ENCODE measurements at regions not wholly inside any gene's neighbourhood (a gene's known extent, or its start where the extent isn't known, plus 50 kb on each side); places are given as distances from the start of the nearest gene placed in this dataset.
A peak's percentile ranks its signal among the peaks of the same experiment; 100 is the strongest.

DNA sequence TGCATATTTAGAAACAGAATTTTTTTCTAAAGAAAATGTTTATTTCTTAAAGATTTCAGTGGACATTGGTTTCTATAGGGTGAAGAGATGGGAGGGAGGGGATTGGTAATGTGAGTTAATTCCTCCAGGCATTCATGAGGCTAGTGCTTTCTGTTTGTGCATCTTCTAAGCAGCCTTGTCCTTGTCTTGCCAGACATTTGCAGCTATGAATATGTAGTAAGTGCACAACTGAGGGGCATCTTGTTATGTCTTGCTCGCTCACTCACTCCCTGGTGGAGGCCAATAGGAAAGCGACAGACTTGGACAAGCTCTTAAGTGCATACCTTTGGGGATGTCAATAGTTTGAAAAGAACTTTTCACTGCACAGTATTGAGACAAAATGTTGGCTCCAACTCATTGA, 92.5 kb upstream of the ATP10A start:
- DNase-seq (ENCODE audit: low spot score), result no peak

DNA sequence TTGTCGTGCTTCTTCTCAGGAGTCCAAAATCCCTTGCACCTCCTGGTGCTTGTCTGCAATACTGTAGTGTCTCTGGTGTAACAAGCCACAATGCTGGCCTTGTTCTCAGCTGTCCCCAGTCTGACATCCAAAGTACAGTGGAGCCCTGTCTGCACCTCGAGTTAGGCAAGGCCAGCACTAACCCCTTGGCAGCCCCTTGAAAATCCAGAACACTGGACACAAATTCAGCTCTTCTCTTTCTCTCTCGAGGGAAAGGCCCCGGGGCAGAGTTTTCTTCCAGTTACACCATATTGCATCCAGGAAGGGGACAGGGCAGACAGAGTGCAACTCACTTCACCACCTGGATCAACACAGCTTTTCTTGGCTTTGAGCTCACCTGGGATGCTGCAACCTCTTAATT, 91.3 kb upstream of the ATP10A start:
- no peak for DNase-seq (ENCODE audit: low spot score)

DNA sequence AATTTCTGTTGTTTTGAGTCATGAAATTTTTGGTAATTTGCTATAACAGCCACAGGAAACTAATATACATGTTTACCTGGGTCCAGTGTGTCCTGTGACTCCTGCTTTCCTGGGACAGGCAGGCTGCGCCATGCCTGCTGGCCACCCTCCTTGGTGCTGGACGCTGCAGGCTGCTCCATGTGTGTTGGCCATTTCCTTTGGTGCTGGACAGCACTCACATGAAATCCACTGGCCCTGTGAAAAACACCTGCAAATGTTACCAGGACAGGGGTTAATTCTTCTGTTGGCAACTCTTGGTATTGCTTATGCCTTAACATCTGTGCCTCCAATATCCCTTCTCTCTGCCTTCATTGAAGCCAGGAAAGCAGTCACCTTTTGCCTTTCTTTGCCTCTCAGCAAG, 86.9 kb upstream of the ATP10A start:
- no peak for DNase-seq (ENCODE audit: low spot score)

DNA sequence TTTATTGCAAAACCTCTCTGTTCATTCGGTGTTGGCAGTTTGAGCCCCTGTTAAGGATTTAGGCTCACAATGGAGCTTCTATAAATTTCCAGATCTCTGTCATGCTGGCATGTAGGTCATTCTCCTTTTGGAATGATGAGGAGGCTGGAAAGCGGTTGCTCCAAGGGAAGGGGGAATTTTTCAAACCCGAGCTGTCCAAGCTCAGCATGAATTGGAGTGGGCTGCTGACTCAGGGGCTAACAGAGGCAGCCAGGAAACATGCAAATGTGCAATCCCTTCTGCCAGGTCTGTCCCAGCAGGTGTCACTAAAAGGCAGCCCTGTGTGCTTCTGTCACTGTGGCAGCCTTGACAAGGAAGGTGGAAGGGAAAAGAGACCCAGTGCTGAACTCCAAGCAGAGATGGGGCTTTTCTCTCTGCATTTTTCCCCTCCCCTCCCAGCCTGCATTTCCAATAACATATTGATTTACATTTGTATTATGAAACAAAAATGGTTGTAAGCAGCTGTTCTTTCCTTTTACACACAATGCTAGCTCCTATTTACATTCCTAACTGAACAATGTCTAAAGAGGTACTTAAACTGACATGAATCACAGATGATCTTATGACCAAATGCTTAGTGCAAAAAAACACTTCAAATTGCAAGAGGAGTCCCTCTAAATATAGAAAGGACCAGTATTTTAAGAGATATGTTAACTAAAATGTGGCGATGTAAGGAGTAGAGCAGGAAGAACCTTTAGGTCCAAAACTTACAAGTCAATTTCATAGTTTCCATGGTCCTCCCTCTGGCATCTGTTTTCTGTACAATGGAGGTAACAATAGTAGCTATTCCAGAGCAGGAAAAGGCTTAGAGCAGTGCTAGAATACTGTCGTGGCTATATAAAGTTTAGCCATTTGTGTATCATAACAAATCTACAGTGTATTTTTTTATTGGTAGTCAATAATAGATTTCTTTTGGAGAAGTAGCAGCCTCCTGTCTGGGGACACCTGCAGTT, 84.5 kb upstream of the ATP10A start:
- DNase-seq (ENCODE audit: low spot score), result no peak

DNA sequence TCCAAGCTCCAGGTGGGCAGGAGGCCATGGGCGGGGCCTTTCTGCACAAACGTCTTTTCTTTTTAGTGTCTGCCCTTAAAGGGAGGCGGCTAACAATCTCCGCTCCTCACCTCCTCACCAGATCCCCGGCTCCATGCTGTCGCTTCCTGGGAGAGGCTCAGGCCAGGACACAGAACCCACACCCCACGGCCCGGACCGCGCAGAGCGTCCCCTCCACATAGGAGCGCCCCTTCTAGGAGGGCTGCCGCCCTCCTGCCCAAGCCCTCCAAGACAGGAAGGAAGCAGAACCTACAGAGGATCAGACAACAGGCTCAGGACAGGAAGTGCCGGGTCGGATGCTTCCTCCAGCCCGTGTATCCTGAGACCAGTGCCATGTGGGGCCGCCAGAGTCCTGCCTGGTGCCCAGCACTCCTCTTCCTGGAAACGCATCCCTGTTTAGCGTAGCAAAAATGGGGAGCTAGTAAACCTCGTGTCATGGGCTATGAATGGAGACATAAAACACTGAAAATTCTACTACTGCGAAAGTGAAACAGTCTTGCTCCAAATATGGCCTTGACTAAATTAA, 83.2 kb upstream of the ATP10A start:
- no peak for DNase-seq (ENCODE audit: low spot score)

DNA sequence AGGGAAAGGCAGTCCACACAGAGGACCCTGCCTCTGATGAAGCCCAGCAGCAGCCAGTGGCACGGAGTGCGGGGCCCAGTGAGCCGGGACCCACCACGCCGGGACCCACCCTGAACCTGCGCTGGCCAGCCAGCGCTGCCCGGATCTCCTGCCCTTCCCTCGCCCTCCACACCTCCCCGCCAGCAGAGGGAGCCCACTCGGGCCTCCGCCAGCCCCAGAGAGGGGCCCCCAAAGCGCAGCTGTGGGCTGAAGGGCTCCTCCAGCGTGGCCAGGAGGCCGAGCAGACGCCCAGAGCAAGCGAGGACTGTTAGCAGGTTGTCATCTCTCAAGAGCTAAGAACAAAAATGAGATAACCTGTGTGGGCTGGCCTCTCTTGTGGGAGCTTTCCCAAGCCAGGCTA, 81.3 kb upstream of the ATP10A start:
- DNase-seq (ENCODE audit: low spot score), result no peak

DNA sequence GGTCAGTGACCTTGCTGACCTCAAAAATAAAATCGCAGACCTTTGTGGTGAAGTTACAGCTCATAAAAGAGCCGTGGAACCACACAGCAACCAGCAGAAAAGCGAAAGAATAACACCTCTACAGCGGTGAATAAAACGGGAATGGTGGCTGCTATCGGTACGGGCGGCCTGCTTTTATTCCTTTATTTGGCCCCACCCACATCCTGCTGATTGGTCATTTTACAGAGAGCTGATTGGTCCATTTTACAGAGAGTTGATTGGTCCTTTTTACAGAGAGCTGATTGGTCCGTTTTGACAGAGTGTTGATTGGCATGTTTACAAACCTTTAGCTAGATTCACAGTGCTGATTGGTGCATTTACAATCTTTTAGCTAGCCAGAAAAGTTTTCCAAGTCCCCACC, 80.7 kb upstream of the ATP10A start:
- no peak for DNase-seq (ENCODE audit: low spot score)

DNA sequence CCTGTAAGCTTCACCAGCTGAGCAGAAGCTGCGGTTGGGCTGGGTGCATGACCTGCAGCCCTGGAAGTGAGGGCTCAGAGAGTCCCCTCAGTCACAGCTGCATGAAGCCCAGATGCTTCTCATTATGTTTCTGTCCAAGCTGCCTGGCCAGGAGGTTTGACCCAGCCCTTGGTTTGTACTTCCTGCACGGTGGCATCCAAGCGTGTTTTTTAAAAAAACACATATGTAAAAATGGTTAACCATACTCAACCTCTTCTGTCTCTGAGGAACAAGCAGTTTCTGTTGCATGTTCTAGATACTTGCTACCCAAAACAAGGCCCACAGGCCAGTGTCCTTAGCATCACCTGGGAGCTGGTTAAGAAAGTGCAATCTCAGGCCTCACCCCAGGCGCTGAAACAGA, 76.0 kb upstream of the ATP10A start:
- no peak for DNase-seq (ENCODE audit: low spot score)

DNA sequence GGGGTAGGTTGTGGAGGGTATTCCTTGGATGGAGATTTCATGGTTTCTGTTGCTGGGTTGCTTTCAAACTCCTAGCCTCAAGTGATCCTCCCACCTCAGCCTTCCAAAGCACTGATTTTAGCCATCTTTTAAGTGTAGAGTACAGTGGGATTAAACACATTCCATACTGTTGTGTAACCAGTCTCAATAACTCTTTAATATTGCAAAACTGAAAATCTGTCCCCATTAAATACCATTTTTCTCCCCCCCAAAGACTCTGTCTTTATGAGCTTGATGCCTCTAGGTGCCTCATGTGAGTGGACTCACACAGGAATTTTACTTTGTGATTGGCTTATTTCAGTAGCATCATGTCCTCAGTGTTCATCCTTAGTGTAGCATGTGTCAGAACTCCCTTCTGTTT, 74.7 kb upstream of the ATP10A start:
- DNase-seq (ENCODE audit: low spot score), result no peak

DNA sequence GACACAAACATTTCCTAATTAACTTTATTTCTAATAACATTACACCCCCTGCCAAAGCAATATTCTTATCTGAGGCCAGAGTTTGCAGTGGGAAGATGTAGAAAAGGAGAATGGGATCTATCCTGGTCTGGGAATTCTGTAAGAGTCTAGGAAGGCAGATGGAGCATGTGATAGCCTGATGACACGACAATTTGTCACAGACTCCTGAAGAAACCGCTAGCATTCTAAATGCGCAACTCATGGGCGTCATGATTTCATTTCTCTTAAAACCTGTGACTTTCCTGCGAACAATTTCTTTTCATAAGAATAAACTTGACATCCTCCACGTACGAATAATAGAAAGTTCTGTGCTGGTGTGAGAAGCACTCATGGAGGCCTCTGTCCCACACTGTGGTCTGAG, 72.9 kb upstream of the ATP10A start:
- DNase-seq (ENCODE audit: low spot score), result no peak

DNA sequence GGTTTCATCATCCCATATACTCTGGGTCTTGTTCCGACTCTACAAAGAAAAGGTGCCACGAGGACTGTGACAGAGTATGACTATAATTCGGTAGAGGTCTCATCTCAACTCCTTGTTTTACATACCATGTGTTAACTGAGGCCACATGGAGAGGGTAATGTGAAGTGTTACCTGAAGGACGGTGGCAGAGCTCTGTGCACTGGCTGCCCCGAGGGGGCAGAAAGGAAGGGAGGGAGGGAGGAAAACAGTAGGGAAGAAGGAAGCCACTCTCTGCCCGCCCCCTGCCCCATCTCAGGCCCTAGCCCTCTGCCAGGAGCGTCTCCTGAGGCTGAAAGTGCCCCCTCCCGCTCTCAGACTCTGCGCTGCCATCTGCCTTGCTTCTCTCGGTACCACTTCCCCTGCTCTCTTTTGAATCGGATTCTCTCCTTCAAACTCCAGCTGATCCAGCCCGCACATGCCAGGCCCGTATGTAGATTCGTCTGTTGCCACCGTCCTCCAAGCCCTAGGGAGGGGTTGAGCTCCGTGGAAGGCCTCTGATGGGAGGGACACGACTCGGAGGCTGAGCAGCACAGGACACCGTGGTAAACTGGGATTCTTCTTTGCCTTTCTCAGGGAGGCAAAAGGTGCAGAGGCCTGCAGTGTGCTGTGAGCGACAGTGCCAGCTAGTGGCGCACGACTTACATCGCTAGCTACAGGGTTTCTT, 70.5 kb upstream of the ATP10A start:
- DNase-seq (ENCODE audit: low spot score), result peak; percentile 72

DNA sequence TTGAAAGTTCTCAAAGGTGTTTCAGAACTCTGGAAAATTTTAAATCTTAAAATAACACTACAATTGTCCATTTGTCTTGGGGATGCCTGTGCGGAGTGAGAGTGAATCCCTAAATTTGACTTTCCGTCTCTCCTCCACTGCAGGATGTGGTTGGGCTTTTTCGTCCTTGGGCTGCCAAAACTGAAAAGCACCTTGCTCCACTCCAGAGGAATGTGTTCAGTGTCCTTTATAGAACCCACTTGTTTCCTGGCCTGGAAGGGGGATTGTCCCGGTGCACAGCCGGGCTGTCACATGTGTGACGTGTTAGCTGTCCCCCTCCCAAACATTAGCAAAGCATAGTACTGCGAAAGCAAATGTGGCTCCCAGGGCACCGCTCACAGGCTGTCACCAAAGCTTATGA, 69.6 kb upstream of the ATP10A start:
- DNase-seq (ENCODE audit: low spot score), result no peak

DNA sequence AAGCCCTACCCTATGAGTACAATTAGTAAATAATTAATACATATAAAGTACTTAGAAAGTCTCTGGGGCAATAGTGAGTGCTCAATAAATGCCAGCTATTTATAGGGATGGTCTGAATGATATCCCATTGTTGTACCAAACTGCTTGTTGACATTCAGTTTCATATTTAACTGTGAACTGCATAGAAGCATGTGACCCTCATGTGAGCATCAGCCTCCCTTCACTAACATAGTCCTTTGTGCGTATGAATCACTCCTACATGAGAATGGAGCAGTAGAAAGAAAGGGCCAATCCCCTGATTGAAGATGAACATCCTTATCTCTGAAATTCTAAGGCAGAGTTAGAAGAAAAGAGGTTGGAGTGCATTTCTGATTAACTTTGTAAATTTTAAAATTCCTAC, 68.7 kb upstream of the ATP10A start:
- no peak for DNase-seq (ENCODE audit: low spot score)

DNA sequence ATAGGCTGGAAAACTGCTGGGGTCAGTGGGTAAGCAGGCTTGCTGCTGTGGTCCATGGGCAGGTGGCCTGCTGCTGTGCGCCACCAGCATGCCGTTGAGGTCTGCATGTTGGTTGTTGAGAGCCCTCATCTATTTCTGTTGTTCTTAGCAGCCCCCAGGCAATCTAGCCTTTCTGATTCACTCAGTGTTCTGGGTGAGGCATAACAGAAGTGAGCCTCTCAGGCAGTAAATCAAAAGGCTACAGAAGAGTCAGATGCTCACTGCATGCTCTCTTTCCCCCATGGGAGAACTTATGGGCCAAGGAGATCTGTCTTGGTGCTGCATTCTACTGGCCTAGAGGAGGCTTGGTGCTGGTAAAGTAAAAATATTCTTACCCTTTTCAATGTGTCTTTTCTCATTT, 67.8 kb upstream of the ATP10A start:
- DNase-seq (ENCODE audit: low spot score), result no peak

Measured in CD4-positive, alpha-beta T cell treated with Interleukin-6 at 100 ng/mL for 8 hours (primary cell).